ENCODE measurements at regions not wholly inside any gene's neighbourhood (a gene's known extent, or its start where the extent isn't known, plus 50 kb on each side); places are given as distances from the start of the nearest gene placed in this dataset.

DNA sequence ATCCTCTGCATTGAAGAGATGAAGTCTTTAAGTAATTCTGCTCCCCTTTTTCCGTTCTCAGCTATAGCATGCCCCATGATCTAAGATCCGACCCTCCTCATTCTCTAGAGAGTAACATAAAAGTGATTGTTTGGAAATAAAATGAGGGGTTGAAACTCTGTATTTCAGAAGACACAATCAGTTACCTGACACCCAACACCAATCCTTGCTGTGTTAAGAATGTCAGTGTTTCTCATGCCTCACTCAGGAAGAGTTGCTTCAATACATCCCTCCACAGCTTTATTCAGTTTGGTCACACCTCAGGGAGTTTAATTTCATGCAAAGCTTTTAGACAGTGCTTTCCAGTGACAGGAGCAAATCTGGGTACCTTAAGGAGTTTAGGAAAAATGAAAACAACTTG lies 49.9 kb upstream of the RBBP8 start:
- Mint-ChIP-seq H3K4me3 (no peak overlapping the region), H3K27ac (no peak overlapping the region), H3K9me3 (peaks cover 0 to 7% (median 0%) of the 10 kb centered on the region in 5 donors), H3K4me1 (no peaks in the 10 kb centered on the region), H3K27me3 (peaks cover 22 to 32% of the 10 kb centered on the region in 2 donors), H3K36me3 (no peaks in the 10 kb centered on the region)
- ChIA-PET CTCF (no interaction called here), POLR2A (no interaction called here)
- Histone ChIP-seq H3K9me3 (ENCODE audit: low read length) (no peaks in the 10 kb centered on the region), H3K27ac (ENCODE audit: low read depth, low read length) (no peak overlapping the region), H3K36me3 (ENCODE audit: insufficient read depth, low read length) (no peaks in the 10 kb centered on the region), H3K27me3 (ENCODE audit: insufficient read depth, low read length, poor library complexity, severe bottlenecking) (no peaks in the 10 kb centered on the region), H3K4me1 (ENCODE audit: insufficient read depth, low read length) (no peaks in the 10 kb centered on the region), H3K4me3 (ENCODE audit: low read length) (no peak overlapping the region)
- DNase-seq, result no peak
